ENCODE measurements at regions not wholly inside any gene's neighbourhood (a gene's known extent, or its start where the extent isn't known, plus 50 kb on each side); places are given as distances from the start of the nearest gene placed in this dataset.
"Not testable (repeated sequence)": the region's sequence is repeated elsewhere in the genome, so short reads cannot be mapped to it uniquely, and the experiment has no call there.

DNA sequence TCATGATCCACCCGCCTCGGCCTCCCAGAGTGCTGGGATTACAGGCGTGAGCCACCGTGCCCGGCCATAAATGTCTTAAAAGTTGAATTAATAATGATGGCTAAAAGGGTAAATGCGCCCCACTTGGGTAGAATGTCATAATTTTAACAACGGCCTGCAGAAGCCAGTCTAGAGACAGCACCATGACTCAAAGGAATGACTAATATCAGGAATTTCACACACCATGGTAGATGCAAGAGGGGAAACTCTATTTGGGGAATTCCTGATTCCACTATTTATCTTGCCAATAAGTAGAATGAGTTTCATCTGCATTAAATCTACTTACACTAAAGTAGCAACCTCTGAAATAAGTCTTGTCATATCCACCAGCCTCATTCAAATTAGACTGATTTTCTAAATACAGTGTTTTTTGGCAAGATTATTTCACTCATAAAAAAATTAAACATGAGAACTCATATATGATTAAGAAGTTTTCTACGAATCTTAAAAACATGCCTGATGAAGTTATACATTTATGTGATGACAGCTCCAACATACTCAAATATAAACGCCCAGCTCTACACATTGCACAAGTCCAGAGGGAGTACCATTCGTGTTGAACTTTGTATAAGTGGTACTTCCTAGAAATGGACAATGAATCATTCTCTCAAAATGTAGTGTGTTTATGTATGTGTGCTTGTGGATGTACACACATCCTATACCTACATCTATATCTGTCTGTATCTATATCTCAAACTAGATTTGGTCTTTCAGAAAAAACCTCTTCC lies 309.7 kb downstream of the IRS1 start:
- DNase-seq (ENCODE audit: extremely low spot score, insufficient read length, low read depth) (no peak), FAIRE-seq (peak; percentile 9)

- FAIRE-seq = no peak
- DNase-seq (ENCODE audit: extremely low spot score, insufficient read length, low read depth) = no peak
These were observed 311.6 kb downstream of the IRS1 start for GRCh38 chr2:226488034-226488433.

- no peak for FAIRE-seq
- no peak for DNase-seq (ENCODE audit: extremely low spot score, insufficient read length, low read depth)
These were observed 312.0 kb downstream of the IRS1 start for GRCh38 chr2:226487573-226487972.

DNA sequence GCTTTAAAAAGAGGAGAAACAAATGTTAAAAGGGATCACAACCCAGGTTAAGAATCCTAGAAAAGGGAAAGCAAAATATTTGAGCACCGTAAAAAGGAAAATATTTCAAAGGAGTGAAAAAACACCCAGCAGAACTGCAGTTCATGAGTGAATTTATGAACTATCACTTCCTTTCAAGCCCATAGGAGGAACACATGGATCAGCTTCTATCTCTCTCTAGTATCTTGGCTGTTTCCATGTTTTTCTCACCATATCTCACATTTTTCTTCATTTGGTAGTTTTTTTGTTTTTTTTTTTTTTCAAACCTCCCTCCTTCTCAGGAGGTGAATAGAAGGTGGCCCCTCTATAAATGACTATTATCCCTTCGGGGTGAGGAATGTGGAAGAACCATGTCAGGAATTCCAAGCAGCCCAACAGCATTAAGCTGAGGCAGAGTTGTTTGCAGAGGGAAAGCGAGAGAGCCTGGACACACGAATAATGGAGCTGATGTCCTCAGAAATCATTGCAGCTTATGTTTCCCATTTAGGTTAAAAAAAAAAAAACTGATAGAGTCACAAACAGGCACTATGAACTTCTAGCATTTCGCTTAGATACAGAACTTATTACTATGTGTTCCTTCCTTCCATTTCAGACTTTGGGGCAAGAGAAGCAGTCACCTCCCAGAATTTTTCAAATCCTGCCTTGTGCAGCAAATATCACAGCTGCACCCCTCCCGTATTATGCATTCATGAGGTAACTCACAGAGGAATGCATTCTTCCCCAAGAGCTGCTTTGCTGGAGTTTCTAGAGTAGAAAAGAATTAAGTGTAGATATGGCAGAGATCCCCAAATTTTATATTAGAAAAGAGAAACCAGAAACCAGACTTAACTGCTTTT lies 315.6 kb downstream of the IRS1 start:
- DNase-seq (ENCODE audit: extremely low spot score, insufficient read length, low read depth) (no peak), FAIRE-seq (no peak)

GRCh38 chr2:226483143-226483542 lies 316.5 kb downstream of the IRS1 start:
- FAIRE-seq (no peak), DNase-seq (ENCODE audit: extremely low spot score, insufficient read length, low read depth) (no peak)

DNA sequence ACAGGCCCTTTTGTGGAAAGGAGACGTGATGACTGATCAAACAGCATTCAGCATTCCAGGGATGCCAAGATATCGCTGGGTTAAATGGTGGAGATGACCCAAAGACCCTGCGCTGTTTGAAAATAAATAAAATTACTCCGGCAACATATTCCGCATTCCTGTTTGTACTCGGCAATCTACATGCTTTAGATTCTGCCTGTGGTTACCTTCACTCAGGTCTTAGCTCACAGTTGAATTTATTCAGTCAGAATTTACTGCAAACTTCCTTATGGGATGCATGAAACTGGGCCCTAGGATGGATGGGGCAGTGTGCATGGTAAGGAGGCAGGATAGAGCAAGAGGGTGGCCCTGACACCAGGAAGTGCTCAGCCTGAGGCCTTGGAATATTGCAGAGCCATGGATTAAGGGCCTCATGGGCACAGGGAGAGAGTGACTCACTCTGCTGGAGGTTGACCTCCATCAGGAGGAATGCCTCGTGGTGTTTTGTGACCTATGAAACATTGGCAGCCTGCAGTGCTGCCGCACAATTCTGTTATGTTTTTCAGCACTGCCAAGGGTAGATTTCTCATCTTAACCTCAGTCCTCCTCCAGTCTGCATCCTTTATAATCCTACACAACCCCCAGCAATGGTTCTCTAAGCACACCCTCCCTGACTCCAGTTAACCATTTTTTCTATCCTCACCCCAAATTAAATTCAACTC lies 321.4 kb downstream of the IRS1 start:
- DNase-seq (ENCODE audit: extremely low spot score, insufficient read length, low read depth) (no peak), FAIRE-seq (no peak)

DNA sequence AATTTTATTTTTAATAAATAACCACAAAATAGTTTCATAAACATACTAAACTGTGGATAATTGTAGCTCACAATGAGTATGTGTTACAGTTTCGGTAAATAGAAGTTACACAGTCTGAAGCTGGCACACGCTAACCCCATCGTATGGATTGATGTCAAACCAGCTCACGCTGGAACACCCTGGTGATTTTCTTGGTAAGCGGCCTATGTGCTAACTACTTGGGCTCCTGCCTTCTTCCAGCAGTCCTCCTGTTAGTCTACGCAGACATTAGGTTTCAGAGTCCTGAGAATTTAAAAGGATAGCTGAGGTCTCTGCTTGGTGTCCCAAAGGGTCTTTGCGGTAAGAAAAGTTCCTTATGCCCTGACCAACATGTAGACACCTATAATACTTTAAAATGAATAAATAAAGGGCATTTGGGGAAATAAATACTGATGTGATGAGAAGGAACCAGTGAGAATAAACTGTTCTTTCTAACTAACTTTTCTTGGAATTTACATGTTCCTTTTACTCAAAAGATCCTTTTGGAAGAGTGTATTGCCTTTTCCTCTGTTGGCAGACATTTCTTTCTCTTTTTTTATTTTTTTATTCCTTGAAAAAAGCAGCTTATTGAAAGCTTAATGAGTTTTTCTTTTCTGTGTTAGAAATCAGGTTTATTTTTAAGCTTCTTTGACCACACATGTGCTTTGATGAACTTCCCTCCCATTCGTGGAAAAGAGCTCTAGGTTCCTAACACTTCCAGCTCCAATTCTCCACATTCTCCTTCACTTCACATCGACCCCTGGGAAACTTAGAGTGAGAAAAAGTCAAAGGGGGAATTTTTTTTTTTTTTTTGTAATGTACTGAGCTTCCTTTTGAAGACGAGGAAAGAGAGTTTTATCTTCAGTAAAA lies 322.2 kb downstream of the IRS1 start:
- DNase-seq (ENCODE audit: extremely low spot score, insufficient read length, low read depth) (no peak), FAIRE-seq (no peak)

DNA sequence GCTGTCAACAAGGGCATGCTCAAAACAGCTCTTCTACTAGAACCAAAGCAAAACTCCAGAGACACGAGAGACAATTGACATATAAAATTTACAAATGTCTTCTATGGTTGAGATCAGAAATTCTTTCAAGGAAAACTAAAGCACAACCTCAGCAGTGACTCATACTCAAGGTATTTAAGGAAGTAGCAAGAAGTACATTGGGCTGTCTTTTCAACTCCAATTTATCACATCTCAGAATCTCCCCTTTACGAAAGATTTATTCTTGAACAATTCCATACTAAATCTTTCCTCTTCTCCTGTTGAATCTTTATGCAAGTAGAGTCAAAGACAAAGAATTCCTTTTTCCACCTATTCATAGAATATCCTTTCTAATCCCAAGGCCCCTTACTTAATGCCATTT lies 324.0 kb downstream of the IRS1 start:
- no peak for FAIRE-seq

DNA sequence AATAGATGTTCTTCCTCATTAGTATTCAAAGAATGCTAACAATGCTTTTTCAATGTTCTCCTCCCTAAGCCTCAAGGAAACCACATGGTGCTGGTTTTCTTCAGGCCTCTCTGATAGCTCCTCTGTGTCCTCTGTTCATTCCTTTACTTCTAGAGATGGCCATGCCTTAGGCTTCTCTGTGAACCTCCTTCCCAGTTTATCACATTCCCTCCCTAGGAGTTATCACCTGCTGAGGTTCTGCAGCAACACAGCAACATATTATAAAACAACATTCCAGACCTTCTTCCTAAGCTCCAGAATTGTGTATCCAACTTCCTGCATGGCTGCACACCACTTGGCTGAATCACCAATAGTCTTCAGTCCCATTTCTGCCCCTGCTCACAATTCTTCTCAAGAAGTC lies 325.5 kb downstream of the IRS1 start:
- no peak for DNase-seq (ENCODE audit: extremely low spot score, insufficient read length, low read depth)
- no peak for FAIRE-seq

More for the DNA sequence above, 324.0 kb downstream of the IRS1 start:
- no peak for DNase-seq (ENCODE audit: extremely low spot score, insufficient read length, low read depth)

- DNase-seq (ENCODE audit: extremely low spot score, insufficient read length, low read depth) (no peak), FAIRE-seq (no peak)
These were observed 327.6 kb downstream of the IRS1 start for GRCh38 chr2:226471987-226472470.

DNA sequence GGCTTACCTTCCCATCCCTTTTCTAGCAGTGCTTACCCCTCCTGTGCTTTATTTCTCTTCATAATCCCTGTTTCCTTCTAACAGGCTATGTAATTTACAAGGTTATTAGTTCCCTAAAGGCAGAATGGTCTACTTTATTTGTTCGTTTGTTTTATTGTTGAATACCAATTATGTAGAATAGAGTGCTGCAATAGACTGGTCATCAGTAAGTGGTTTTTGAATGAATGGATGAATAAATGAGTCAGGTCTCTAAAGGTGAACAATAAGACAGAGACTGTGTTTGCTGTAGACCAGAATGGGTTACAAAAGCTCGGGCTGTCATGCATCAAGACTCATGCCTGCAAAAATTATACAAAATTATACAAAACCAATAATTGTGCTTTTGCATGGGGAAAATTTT lies 332.0 kb downstream of the IRS1 start:
- FAIRE-seq = no peak

GRCh38 chr2:226467221-226467620 lies 332.4 kb downstream of the IRS1 start:
- DNase-seq (ENCODE audit: extremely low spot score, insufficient read length, low read depth) (no peak), FAIRE-seq (no peak)

More for the DNA sequence above, 332.0 kb downstream of the IRS1 start:
- DNase-seq (ENCODE audit: extremely low spot score, insufficient read length, low read depth) = no peak

DNA sequence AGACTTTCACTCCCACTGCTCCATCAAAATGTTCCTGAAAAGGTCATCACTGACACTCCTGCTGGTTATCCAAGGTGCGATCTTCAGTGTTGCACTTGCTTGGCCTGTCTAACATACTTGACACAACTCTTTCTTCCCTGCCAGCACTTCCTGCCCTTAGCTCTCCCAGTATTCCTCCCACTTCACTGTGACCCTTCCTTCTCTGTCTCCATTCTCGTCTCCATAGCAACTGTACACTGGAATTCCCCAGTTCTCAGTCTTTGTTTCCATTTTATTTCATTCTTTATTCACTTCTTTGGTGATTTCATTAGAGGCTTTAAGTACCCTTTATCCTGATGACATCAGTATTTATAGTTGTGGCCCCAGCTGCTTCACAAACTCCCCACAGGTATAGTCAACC lies 333.0 kb downstream of the IRS1 start:
- FAIRE-seq = no peak

GRCh38 chr2:226466124-226466523 lies 333.5 kb downstream of the IRS1 start:
- DNase-seq (ENCODE audit: extremely low spot score, insufficient read length, low read depth) = no peak
- no peak for FAIRE-seq

More for the DNA sequence above, 333.0 kb downstream of the IRS1 start:
- no peak for DNase-seq (ENCODE audit: extremely low spot score, insufficient read length, low read depth)

DNA sequence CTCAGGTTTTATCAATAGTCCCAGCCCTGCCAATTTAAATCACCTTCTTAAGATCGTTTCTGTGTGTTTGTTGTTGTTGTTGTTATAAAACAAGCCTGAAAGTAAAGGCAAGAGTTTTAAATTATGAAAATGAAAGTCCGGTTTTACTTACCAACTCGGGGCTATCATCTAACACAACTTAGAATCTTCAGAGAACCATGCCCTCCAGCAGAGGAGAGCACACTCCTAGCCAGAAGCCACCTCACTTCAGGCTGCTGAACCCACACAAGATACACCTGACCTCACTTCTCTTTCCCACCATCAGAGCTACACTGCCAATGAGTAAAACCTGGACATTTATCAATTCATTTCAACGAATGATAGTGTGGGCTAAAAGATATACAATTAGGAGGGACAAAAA lies 335.2 kb downstream of the IRS1 start:
- no peak for FAIRE-seq
- no peak for DNase-seq (ENCODE audit: extremely low spot score, insufficient read length, low read depth)

DNA sequence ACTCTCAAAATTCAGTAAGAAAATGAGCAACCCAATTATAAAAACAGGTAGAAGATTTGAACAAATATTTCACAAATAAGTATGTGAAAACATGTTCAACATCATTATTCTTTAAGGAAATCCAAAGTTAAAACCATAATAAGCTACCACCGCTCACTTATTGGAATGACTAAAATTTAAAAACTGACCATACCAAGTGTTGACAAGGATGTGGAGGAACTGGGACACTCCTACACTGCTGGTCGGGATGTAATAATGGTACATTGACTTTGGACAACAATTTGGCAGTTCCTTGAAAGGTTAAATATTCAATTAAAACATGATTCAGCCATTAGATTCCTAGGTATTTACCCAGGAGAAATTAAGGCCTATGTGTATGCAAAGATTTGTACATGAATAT lies 336.5 kb downstream of the IRS1 start:
- FAIRE-seq (no peak), DNase-seq (ENCODE audit: extremely low spot score, insufficient read length, low read depth) (no peak)

DNA sequence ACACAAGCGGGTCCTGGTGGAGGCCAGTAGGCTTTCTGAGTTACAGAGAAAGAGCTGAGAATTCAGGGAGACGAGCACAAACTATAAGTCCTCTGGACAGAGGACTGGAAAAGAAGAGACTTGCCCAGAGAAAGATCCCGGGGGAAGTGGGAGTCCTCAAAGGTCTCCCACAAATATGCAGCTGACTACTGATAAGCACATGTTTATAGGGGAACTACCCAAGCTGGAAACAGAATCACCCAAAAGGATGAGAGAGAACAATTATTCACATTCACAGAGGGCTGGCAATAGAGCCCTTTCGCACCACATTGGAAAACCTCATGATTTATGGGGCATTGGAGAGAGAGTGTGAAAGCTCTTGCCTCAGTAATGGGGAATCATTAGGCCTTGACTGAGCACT lies 337.6 kb downstream of the IRS1 start:
- FAIRE-seq = no peak
- no peak for DNase-seq (ENCODE audit: extremely low spot score, insufficient read length, low read depth)

- FAIRE-seq = not testable (repeated sequence)
These were observed 343.5 kb downstream of the IRS1 start for GRCh38 chr2:226456144-226456543.

GRCh38 chr2:226452768-226453167 lies 346.9 kb downstream of the IRS1 start:
- FAIRE-seq = no peak
- no peak for DNase-seq (ENCODE audit: extremely low spot score, insufficient read length, low read depth)

More at GRCh38 chr2:226456144-226456543, 343.5 kb downstream of the IRS1 start:
- not testable (repeated sequence) for DNase-seq (ENCODE audit: extremely low spot score, insufficient read length, low read depth)
